GM19035 (cell line): ENCODE measurements at regions not wholly inside any gene's neighbourhood (a gene's known extent, or its start where the extent isn't known, plus 50 kb on each side); places are given as distances from the start of the nearest gene placed in this dataset.
"Not testable (repeated sequence)": the region's sequence is repeated elsewhere in the genome, so short reads cannot be mapped to it uniquely, and the experiment has no call there.

Experiments
- ATAC-seq: cut with Tn5 transposase; IDR thresholded peaks from one replicate; pipeline ENCODE4 v1.9.1; 2021; ENCODE audit not compliant: unreplicated experiment

DNA sequence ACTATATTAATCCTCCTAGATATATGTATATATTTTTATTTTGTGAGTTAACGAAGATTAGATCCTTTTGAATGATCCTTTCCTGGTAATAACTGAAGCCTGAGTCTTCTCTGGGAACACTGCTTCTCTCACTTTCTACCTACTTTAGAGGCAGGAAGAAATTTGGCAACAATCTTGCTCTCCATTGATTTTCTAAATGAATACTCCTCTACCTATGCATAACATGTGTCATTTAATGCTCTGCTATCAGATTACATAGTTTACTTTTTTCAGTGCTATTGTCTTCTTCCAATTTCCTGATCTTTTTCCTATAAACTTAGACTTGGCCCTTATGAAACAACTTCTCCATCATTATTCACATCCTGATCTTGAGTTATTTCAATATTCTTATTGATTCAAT, 60.4 kb upstream of the PDHA2 start:
- ATAC-seq: no peak

- ATAC-seq: no peak
These were observed 61.2 kb upstream of the PDHA2 start for GRCh38 chr4:95778666-95779065.

DNA sequence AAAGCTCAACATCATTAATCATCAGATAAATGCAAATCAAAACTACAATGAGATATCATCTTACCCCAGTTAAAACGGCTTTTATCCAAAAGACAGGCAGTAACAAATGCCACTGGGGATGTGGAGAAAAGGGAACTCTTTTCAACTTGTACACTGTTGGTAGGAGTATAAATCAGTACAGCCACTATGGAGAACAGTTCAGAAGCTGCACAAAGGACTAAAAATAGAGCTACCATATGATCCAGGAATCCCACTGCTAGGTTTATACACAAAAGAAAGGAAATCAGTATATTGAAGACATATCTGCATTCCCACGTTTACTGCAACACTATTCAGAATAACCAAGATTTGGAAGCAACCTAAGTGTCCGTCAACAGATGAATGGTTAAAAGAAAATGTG, 69.3 kb upstream of the PDHA2 start:
- ATAC-seq: not testable (repeated sequence)

DNA sequence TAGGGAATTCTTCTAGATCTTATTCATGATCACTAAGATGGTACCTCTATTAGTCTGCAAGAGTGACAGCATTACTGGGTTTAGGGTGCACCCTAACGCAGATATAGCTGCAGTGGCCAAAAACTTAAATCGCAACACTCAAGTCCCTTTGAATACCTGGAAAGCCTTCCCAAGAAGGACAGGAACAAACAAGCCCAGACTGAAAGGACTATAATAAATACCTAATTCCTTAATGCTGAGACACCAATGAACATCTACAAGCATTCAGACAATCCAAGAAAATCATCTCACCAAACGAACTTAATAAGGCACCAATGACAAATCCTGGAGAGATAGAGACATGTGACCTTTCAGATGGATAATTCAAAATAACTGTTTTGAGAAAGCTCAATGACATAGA, 74.9 kb upstream of the PDHA2 start:
- ATAC-seq: no peak

DNA sequence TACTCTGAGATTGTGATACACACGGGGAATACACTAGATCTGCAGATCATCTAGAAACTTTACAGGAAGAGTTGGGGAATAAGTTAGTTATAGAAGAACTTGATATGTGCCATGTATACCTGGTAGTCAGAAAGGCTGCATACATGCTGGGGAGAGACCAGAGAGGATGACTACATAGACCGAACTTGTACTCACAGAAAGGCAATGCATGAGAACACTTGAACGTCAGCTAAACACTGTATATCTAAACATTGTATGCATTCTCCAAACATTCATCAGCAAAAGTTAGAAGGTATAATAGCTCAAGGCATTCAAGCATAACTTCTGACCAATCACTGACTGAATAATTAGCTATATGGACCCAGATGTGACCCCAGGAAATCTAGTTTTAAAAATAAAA, 78.0 kb upstream of the PDHA2 start:
- no peak for ATAC-seq

GRCh38 chr4:95761426-95761825, 78.5 kb upstream of the PDHA2 start:
- ATAC-seq: no peak

- ATAC-seq: not testable (repeated sequence)
These were observed 79.2 kb upstream of the PDHA2 start for GRCh38 chr4:95760646-95761045.

DNA sequence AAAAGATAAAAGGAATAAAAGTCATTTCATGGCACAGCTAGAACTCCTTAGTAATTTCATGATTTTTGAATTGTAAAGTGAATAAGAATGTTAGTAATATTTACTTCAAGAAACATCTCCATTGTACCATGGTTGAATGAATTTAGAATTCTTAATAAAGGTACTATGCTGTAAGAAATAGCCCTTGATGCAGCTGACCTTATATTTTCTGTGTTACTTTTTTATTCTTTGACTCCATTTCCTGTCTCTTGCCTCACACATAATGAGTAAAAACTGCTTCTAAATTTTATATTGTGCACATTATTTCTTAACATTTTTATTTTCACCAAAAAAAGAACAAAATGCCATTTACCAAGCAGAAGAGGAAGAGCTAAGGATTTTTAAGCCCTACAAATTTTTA, 81.9 kb upstream of the PDHA2 start:
- ATAC-seq: no peak

GRCh38 chr4:95754667-95755066, 85.2 kb upstream of the PDHA2 start:
- ATAC-seq: no peak

GRCh38 chr4:95749204-95749603, 90.7 kb upstream of the PDHA2 start:
- no peak for ATAC-seq

- ATAC-seq: no peak
These were observed 97.0 kb upstream of the PDHA2 start for GRCh38 chr4:95742872-95743271.

DNA sequence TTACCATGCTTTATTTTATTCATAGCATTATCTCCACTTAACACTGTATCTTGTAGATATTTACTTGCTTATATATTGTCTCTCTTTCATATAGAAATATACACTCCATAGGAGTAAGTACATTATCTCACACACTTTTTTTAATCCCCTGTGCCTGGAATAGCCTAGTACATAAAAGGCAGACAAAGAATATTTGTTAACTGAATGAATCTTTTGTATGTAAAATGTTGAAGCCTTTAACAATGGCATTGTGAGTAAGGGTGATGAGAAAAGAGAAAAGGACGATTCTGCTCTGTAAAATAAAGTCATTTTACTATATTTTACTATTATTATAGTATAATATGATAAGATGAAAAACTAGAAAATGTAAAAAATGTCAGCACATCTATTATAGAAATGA, 97.7 kb upstream of the PDHA2 start:
- ATAC-seq: no peak

- ATAC-seq: no peak
These were observed 107.8 kb upstream of the PDHA2 start for GRCh38 chr4:95732061-95732460.

DNA sequence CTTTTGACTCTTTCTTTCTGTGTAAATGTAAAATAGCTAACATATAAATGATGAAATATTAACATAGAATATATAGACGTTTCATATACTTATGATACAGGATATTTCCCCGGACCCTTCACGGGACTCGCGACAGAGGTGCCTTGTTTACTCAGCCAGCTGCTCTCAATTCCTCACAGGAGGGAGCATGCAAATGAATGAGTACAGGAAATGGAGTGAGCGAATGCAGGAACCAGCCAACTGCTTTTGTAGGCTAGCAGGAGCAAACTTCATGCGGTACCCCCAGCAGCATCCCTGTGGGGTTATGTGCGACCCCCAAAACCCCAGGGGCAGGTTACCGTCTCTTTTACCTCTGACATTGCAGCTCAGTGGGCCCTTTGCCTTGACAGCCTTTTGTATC, 110.3 kb upstream of the PDHA2 start:
- no peak for ATAC-seq

DNA sequence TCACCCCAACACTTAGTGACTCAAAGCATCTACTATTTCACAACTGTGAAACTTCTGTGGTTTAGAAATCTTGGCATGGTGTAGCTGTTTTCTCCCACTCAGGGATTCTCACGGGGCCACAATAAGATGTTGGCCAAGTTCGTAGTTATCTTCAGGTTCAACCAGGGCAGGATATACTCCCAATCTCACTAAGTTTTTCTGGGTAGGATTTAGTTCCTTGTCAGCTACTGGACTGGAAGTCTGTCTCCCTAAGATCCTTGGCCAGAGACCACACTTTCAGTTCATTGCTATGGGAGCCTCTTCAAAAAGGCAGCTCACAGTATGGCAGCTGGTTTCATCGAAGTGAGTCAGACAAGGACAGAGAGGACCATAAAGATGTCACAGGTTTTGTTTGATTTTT, 111.7 kb upstream of the PDHA2 start:
- no peak for ATAC-seq

- no peak for ATAC-seq
These were observed 124.1 kb upstream of the PDHA2 start for GRCh38 chr4:95715830-95716229.

DNA sequence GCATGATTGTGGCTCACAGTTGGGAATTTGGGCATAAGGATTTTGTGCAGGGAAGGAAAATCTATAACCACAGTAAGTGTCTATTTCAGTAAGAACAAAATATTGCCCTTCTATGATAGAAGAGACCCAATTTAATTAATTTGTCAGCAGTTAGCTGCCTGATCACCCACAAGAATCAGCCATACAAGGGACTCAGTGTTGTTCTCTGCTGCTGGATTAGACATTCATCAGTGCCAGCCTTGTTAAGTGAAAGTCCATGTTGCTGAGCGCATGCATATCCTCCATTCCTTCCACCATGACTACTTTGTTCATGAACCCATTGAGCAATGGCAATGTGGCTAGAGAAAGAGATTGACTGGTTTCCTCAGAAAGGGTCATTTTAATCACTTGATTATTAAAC, 125.3 kb upstream of the PDHA2 start:
- ATAC-seq: no peak

DNA sequence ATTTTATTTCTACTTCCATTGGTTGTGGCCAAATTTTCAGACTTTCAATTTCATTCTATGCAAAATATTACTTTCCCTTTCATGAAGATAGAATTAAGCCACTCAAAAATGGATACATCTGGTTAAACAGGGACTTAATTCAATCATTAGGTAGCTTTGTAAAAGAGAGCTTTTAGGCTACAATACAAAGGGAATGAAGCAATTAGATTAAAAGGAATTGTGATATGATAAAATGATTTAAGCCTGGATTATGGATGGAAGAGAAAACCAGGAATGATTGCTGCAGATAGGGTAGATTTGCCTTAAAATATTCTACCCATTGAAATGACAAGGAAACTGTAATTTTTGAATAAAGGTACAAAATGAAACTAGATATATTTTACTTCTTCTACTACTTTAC, 134.6 kb upstream of the PDHA2 start:
- no peak for ATAC-seq

DNA sequence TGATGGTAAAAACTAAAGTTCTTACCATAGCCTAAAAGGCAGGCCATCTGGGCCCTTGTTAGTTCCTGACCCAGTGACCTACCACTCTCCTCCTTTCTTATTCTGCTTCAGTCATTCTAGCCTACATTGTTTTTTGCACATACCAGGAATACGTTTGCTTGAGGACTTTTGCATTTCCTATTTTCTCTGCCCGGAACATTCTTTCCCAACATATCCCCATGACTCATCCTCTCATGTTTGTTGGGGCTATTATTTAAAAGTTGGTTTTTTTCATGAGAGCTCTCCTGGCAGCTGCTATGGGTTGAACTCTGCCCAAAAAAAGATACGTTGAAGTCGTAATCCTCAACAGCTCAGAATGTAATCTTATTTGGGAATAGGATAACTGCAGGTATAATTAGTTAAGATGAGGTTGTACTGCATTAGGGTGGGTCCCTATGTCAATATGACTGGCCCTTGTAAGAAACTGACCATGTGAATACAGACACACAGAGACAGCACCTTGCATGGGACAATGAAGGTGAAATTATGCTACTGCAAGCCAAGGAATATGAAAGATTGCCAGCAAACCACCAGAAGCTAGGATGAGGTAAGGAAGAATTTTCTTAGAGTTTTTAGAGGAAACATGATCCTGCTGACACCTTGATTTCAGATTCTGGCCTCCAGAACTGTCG, 138.3 kb upstream of the PDHA2 start:
- no peak for ATAC-seq

GRCh38 chr4:95694411-95694810, 145.5 kb upstream of the PDHA2 start:
- ATAC-seq: no peak

GRCh38 chr4:95693594-95693993, 144.8 kb upstream of the UNC5C start:
- ATAC-seq: no peak

GRCh38 chr4:95676190-95676589, 127.4 kb upstream of the UNC5C start:
- ATAC-seq: no peak

DNA sequence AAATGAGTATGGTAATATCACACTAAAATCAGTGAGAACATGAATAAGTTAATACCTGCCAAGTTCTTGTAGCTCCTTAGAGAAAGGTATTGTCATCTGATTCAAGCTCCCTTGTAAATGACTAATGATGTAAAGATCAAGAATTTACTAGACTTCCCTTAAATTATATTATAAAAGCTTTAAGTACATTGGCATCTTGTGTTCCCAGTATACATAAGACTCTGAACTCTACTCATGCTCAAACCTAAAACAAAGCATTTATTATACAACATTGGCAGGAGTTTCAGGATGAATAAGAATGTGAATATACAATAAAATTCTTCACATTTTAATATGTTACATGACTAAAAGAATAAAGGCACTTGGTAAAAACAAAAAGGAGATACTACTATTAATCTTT, 126.8 kb upstream of the UNC5C start:
- ATAC-seq: no peak
